ENCODE measurements at regions not wholly inside any gene's neighbourhood (a gene's known extent, or its start where the extent isn't known, plus 50 kb on each side); places are given as distances from the start of the nearest gene placed in this dataset.

GRCh38 chr6:163923658-163924411 is 509.3 kb downstream of the QKI start:
- POLR2A ChIA-PET = no interaction called here

GRCh38 chr6:163922562-163922961 is 508.0 kb downstream of the QKI start:
- Mint-ChIP-seq H3K36me3 (no peaks in the 10 kb centered on the region), H3K9me3 (no peaks in the 10 kb centered on the region), H3K27ac (no peak overlapping the region), H3K27me3 (peaks cover 3% of the 10 kb centered on the region in 2 donors), H3K4me1 (no peaks in the 10 kb centered on the region), H3K4me3 (no peak overlapping the region)
- Histone ChIP-seq H3K27me3 (ENCODE audit: insufficient read depth, low read length, poor library complexity, severe bottlenecking) (no peaks in the 10 kb centered on the region), H3K4me3 (ENCODE audit: low read length) (no peak overlapping the region), H3K4me1 (ENCODE audit: insufficient read depth, low read length) (no peaks in the 10 kb centered on the region), H3K9me3 (ENCODE audit: low read length) (no peaks in the 10 kb centered on the region), H3K36me3 (ENCODE audit: insufficient read depth, low read length) (no peaks in the 10 kb centered on the region), H3K27ac (ENCODE audit: low read depth, low read length) (no peak overlapping the region)
- CTCF ChIA-PET = no interaction called here
- POLR2A ChIA-PET = no interaction called here
- no peak for DNase-seq

More at GRCh38 chr6:163923658-163924411, 509.3 kb downstream of the QKI start:
- H3K27ac Mint-ChIP-seq = no peak overlapping the region
- no peaks in the 10 kb centered on the region for H3K4me1 Mint-ChIP-seq
- no peak for DNase-seq
- no peaks in the 10 kb centered on the region for H3K9me3 Mint-ChIP-seq
- no peaks in the 10 kb centered on the region for H3K27me3 ChIP-seq (ENCODE audit: insufficient read depth, low read length, poor library complexity, severe bottlenecking)
- H3K4me3 ChIP-seq (ENCODE audit: low read length) = no peak overlapping the region
- H3K4me1 ChIP-seq (ENCODE audit: insufficient read depth, low read length) = no peaks in the 10 kb centered on the region
- H3K27ac ChIP-seq (ENCODE audit: low read depth, low read length) = no peak overlapping the region
- no peaks in the 10 kb centered on the region for H3K9me3 ChIP-seq (ENCODE audit: low read length)
- CTCF ChIA-PET = no interaction called here
- H3K36me3 ChIP-seq (ENCODE audit: insufficient read depth, low read length) = no peaks in the 10 kb centered on the region
- H3K4me3 Mint-ChIP-seq = no peak overlapping the region
- peaks cover 3% of the 10 kb centered on the region in 2 donors for H3K27me3 Mint-ChIP-seq
- H3K36me3 Mint-ChIP-seq = no peaks in the 10 kb centered on the region

- Mint-ChIP-seq H3K4me1 (no peaks in the 10 kb centered on the region), H3K36me3 (no peaks in the 10 kb centered on the region), H3K27me3 (peaks cover 3 to 5% of the 10 kb centered on the region in 2 donors), H3K9me3 (no peaks in the 10 kb centered on the region), H3K4me3 (no peak overlapping the region), H3K27ac (no peak overlapping the region)
- ChIA-PET CTCF (no interaction called here), POLR2A (no interaction called here)
- H3K4me3 ChIP-seq (ENCODE audit: low read length) = no peak overlapping the region
- DNase-seq = no peak
- no peaks in the 10 kb centered on the region for H3K27me3 ChIP-seq (ENCODE audit: insufficient read depth, low read length, poor library complexity, severe bottlenecking)
- H3K27ac ChIP-seq (ENCODE audit: low read depth, low read length) = no peak overlapping the region
- no peaks in the 10 kb centered on the region for H3K9me3 ChIP-seq (ENCODE audit: low read length)
- no peaks in the 10 kb centered on the region for H3K36me3 ChIP-seq (ENCODE audit: insufficient read depth, low read length)
- H3K4me1 ChIP-seq (ENCODE audit: insufficient read depth, low read length) = no peaks in the 10 kb centered on the region
Observed at GRCh38 chr6:163919652-163920051, 505.1 kb downstream of the QKI start.

DNA sequence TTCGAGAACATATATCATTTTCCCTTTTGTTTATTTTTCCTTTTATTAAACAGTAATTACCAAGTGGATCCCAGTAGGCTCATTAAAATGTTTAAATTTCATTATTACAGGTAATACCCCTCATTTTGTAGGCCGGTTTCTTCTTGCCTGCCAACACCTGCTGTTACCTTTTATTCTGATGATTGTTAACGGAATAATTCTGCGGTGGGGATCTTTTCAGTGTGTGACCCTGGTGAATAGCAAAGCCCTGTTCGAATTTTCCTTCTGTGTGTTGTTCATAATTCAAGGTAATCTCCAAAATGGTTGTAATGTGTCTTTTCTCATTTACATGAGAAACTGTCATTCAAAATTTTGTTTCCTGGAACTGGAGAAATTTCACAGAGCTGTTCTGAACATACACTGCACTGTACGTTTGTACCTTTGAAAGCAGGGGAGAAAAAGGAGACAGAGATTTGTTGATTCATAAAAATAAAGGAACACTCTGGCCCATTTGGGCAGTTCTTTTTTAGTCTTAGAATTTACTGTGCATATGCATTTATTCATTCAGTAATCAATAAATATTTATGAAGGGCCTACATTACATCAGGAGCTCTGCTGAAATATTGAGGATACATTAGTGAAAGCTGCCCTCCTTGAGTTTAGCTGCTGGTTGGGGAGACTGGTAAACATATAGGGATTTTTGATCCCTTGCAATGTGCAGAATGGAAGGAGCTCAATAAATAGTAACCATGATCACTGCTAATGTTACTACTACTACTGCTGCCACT is 502.0 kb downstream of the QKI start:
- Mint-ChIP-seq H3K9me3 (no peaks in the 10 kb centered on the region), H3K27ac (no peak overlapping the region), H3K27me3 (peaks cover 0 to 5% of the 10 kb centered on the region in 2 donors), H3K4me3 (no peak overlapping the region), H3K36me3 (no peaks in the 10 kb centered on the region), H3K4me1 (no peaks in the 10 kb centered on the region)
- no peak overlapping the region for H3K4me3 ChIP-seq (ENCODE audit: low read length)
- POLR2A ChIA-PET = no interaction called here
- no peak for DNase-seq
- H3K36me3 ChIP-seq (ENCODE audit: insufficient read depth, low read length) = no peaks in the 10 kb centered on the region
- no peaks in the 10 kb centered on the region for H3K9me3 ChIP-seq (ENCODE audit: low read length)
- no peaks in the 10 kb centered on the region for H3K4me1 ChIP-seq (ENCODE audit: insufficient read depth, low read length)
- H3K27me3 ChIP-seq (ENCODE audit: insufficient read depth, low read length, poor library complexity, severe bottlenecking) = no peaks in the 10 kb centered on the region
- no peak overlapping the region for H3K27ac ChIP-seq (ENCODE audit: low read depth, low read length)
- CTCF ChIA-PET = no interaction called here

DNA sequence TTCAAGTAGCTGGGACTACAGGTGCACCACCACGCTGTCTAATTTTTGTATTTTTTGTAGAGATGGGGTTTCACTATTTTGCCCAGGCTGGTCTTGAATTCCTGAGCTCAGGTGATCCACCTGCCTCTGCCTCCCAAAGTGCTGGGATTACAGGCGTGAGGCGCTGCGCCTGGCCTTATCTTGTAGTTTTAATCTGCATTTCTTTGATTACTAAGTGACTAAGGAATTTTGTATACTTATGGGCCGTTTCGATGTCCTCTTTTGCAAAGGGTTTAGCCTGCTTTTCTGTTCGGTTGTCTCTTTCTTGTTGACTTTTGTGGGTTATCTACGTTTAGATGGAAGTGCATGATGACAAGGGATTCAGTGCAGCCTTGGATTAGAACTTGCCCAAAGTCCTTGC is 500.6 kb downstream of the QKI start:
- Histone ChIP-seq H3K27me3 (ENCODE audit: insufficient read depth, low read length, poor library complexity, severe bottlenecking) (no peaks in the 10 kb centered on the region), H3K36me3 (ENCODE audit: insufficient read depth, low read length) (no peaks in the 10 kb centered on the region), H3K4me1 (ENCODE audit: insufficient read depth, low read length) (no peaks in the 10 kb centered on the region), H3K27ac (ENCODE audit: low read depth, low read length) (no peak overlapping the region), H3K4me3 (ENCODE audit: low read length) (no peak overlapping the region), H3K9me3 (ENCODE audit: low read length) (no peaks in the 10 kb centered on the region)
- Mint-ChIP-seq H3K27ac (no peak overlapping the region), H3K36me3 (no peaks in the 10 kb centered on the region), H3K4me1 (no peaks in the 10 kb centered on the region), H3K27me3 (peaks cover 0 to 9% of the 10 kb centered on the region in 2 donors), H3K4me3 (no peak overlapping the region), H3K9me3 (no peaks in the 10 kb centered on the region)
- ChIA-PET CTCF (no interaction called here), POLR2A (no interaction called here)
- DNase-seq = no peak

DNA sequence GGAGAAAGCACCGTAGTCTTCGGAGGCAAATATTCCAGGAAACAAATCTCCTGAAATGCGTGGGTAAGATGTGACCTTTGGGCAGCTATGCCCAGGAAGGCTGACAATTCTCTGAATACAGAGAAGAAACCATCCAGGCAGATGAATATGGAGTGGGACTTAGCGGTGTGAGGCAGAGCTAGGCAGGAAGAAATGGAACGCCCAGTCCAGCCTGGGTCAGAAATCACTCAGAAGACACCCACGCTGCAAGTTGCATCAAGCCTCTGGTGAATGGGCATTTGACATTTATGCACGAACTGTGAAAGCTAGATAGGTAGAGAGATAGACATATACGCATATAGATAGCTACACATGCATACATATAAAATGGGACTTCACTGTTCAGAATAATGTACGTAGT is 498.5 kb downstream of the QKI start:
- no peak overlapping the region for H3K27ac ChIP-seq (ENCODE audit: low read depth, low read length)
- no peaks in the 10 kb centered on the region for H3K9me3 ChIP-seq (ENCODE audit: low read length)
- H3K4me3 ChIP-seq (ENCODE audit: low read length) = no peak overlapping the region
- H3K27me3 ChIP-seq (ENCODE audit: insufficient read depth, low read length, poor library complexity, severe bottlenecking) = no peaks in the 10 kb centered on the region
- Mint-ChIP-seq H3K4me3 (no peak overlapping the region), H3K27me3 (peaks cover 4 to 7% of the 10 kb centered on the region in 2 donors), H3K36me3 (no peaks in the 10 kb centered on the region), H3K4me1 (no peaks in the 10 kb centered on the region), H3K27ac (no peak overlapping the region), H3K9me3 (no peaks in the 10 kb centered on the region)
- H3K4me1 ChIP-seq (ENCODE audit: insufficient read depth, low read length) = no peaks in the 10 kb centered on the region
- CTCF ChIA-PET = no interaction called here
- POLR2A ChIA-PET = no interaction called here
- DNase-seq = no peak
- no peaks in the 10 kb centered on the region for H3K36me3 ChIP-seq (ENCODE audit: insufficient read depth, low read length)

- POLR2A ChIA-PET = no interaction called here
- no peak for DNase-seq
- Mint-ChIP-seq H3K4me3 (no peak overlapping the region), H3K36me3 (no peaks in the 10 kb centered on the region), H3K27ac (no peak overlapping the region), H3K4me1 (no peaks in the 10 kb centered on the region), H3K9me3 (no peaks in the 10 kb centered on the region), H3K27me3 (peaks cover 4 to 8% of the 10 kb centered on the region in 2 donors)
- H3K27me3 ChIP-seq (ENCODE audit: insufficient read depth, low read length, poor library complexity, severe bottlenecking) = no peaks in the 10 kb centered on the region
- no peaks in the 10 kb centered on the region for H3K36me3 ChIP-seq (ENCODE audit: insufficient read depth, low read length)
- H3K27ac ChIP-seq (ENCODE audit: low read depth, low read length) = no peak overlapping the region
- CTCF ChIA-PET = no interaction called here
- H3K4me1 ChIP-seq (ENCODE audit: insufficient read depth, low read length) = no peaks in the 10 kb centered on the region
- no peaks in the 10 kb centered on the region for H3K9me3 ChIP-seq (ENCODE audit: low read length)
- H3K4me3 ChIP-seq (ENCODE audit: low read length) = no peak overlapping the region
Observed at GRCh38 chr6:163906006-163906710, 491.6 kb downstream of the QKI start.

GRCh38 chr6:163904186-163904585 is 489.7 kb downstream of the QKI start:
- Histone ChIP-seq H3K4me1 (ENCODE audit: insufficient read depth, low read length) (no peaks in the 10 kb centered on the region), H3K36me3 (ENCODE audit: insufficient read depth, low read length) (no peaks in the 10 kb centered on the region), H3K4me3 (ENCODE audit: low read length) (no peak overlapping the region), H3K27me3 (ENCODE audit: insufficient read depth, low read length, poor library complexity, severe bottlenecking) (no peaks in the 10 kb centered on the region), H3K9me3 (ENCODE audit: low read length) (no peaks in the 10 kb centered on the region), H3K27ac (ENCODE audit: low read depth, low read length) (no peak overlapping the region)
- Mint-ChIP-seq H3K4me1 (no peaks in the 10 kb centered on the region), H3K27ac (no peak overlapping the region), H3K36me3 (no peaks in the 10 kb centered on the region), H3K27me3 (peaks cover 4 to 5% of the 10 kb centered on the region in 2 donors), H3K9me3 (no peaks in the 10 kb centered on the region), H3K4me3 (no peak overlapping the region)
- CTCF ChIA-PET = no interaction called here
- POLR2A ChIA-PET = no interaction called here
- no peak for DNase-seq
